ENCODE measurements at regions not wholly inside any gene's neighbourhood (a gene's known extent, or its start where the extent isn't known, plus 50 kb on each side); places are given as distances from the start of the nearest gene placed in this dataset.

DNA sequence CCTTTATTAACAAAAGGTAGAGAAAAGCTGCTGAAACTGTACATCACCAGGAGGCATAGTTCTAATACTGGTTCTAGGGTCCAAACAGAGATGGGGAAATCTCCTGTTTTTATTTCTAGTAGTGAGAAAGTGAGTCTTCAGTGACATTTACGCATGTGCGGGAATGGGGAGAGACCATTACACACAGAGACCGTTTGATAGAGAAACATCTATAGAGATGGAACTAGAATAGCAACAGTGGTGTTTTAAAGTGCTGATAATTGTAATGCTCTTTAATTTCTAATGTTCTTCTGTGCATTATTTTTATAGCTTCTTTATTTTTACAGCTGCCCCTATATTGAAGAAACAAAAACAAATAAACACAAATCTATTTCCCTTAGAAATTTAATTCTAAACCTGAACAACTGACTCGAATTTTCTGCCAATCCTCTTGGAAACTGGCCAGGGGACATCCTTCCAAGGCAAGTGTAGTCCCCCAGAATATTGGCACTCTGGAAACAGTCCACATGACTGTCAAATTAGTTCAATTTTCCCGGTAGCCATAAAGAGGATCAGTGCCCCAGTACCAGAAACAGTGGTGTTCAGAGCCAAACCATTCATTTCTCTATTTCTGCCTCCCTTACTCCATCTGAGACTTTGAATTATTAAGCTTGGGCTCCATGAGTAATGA is 260.9 kb downstream of the ICOS start:
- Histone ChIP-seq H3K27ac (no peak overlapping the region), H3K4me3 (no peak overlapping the region), H3K9me3 (replicated peaks in 1 of 3) (no peaks in the 10 kb centered on the region), H3K36me3 (replicated peaks in 1 of 2) (no peaks in the 10 kb centered on the region), H3K27me3 (peaks cover 5% of the 10 kb centered on the region), H3K4me1 (replicated peaks in 1 of 2) (no peaks in the 10 kb centered on the region)
- intact Hi-C loops (cut with DNase I): no loop called here
- no peak for DNase-seq
- TF ChIP-seq, protein P1, sequence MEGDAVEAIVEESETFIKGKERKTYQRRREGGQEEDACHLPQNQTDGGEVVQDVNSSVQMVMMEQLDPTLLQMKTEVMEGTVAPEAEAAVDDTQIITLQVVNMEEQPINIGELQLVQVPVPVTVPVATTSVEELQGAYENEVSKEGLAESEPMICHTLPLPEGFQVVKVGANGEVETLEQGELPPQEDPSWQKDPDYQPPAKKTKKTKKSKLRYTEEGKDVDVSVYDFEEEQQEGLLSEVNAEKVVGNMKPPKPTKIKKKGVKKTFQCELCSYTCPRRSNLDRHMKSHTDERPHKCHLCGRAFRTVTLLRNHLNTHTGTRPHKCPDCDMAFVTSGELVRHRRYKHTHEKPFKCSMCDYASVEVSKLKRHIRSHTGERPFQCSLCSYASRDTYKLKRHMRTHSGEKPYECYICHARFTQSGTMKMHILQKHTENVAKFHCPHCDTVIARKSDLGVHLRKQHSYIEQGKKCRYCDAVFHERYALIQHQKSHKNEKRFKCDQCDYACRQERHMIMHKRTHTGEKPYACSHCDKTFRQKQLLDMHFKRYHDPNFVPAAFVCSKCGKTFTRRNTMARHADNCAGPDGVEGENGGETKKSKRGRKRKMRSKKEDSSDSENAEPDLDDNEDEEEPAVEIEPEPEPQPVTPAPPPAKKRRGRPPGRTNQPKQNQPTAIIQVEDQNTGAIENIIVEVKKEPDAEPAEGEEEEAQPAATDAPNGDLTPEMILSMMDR (IDR thresholded peaks at IDR 0.05): no peak
- TF ChIP-seq POLR2A (IDR thresholded peaks at IDR 0.05): no peak
- 65 to 73% (median 70%) methylated on average over 5 of the region's 5 CpGs for WGBS, 4 donors

DNA sequence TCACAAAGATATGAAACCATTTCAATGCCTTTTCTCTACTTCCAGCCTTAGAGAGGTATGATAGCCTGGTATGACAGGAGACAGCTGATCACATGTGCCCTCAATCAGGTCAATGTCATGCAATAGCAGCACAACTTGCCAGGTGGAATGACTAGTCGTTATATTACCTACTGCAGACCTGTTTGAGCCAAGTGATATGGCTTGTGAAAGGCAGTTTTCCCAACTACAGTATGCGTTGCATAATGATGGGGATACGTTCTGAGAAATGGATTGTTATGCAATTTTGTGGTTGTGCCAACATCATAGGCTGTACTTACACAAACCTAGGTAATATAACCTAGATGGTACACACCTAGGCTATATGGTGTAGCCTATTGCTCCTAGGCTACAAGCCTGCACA is 262.8 kb downstream of the ICOS start:
- WGBS, 4 donors: 52 to 79% (median 67%) methylated on average over 3 of the region's 3 CpGs
- no peak overlapping the region for H3K4me3 ChIP-seq
- no peaks in the 10 kb centered on the region for H3K4me1 ChIP-seq (replicated peaks in 1 of 2)
- no peak for TF ChIP-seq POLR2A (IDR thresholded peaks at IDR 0.05)
- TF ChIP-seq, protein P1 (IDR thresholded peaks at IDR 0.05): no peak
- H3K36me3 ChIP-seq (replicated peaks in 1 of 2): no peaks in the 10 kb centered on the region
- H3K9me3 ChIP-seq (replicated peaks in 1 of 3): no peaks in the 10 kb centered on the region
- H3K27ac ChIP-seq: no peak overlapping the region
- no peaks in the 10 kb centered on the region for H3K27me3 ChIP-seq
- DNase-seq: no peak
- intact Hi-C loops (cut with DNase I): no loop called here

DNA sequence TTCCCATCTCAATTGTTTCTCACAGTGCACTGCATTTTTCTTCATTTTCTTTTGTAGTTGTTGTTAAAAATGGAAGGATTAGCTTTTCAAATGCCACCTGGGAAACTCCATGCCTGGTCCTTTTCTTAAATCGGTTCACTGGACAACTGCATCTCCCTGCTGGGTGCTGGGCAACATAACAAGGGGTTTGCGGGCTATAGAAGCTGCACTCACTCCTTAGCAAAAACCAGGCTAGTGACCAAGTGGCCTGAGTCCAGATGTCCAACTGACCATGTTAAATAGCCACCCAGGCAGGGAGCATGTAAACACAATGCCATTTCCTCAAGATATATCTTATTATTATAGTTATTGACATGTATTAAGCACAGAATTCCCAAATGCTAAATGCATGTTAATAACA is 264.9 kb downstream of the ICOS start:
- DNase-seq: no peak
- TF ChIP-seq, protein P1 (IDR thresholded peaks at IDR 0.05): no peak
- no peak for TF ChIP-seq POLR2A (IDR thresholded peaks at IDR 0.05)
- Histone ChIP-seq H3K36me3 (replicated peaks in 1 of 2) (no peaks in the 10 kb centered on the region), H3K27ac (no peak overlapping the region), H3K27me3 (no peaks in the 10 kb centered on the region), H3K9me3 (replicated peaks in 1 of 3) (no peaks in the 10 kb centered on the region), H3K4me1 (replicated peaks in 1 of 2) (no peaks in the 10 kb centered on the region), H3K4me3 (no peak overlapping the region)
- WGBS, 4 donors: 85 to 91% (median 89%) methylated on average over 2 of the region's 2 CpGs
- intact Hi-C loops (cut with DNase I): no loop called here

DNA sequence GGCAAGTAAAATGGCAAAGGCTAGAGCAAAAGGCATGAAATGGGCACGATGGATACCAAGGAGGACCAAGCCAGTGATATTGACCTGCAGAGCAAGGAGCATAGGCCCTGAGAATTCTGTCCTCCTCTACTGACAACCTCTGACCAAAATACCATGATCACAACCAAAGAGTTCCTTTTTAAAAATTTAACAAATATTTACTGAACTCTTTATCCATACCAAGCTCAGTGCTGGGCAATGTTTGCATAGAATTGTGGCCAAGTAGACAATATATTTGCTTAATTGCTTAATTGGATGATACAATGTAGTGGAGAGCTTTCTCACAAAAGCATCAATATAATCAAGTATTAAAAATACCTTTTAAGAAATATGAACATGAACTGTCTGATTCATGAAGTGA is 265.7 kb downstream of the ICOS start:
- Histone ChIP-seq H3K27ac (no peak overlapping the region), H3K36me3 (replicated peaks in 1 of 2) (no peaks in the 10 kb centered on the region), H3K27me3 (no peaks in the 10 kb centered on the region), H3K4me1 (replicated peaks in 1 of 2) (no peaks in the 10 kb centered on the region), H3K9me3 (replicated peaks in 1 of 3) (no peaks in the 10 kb centered on the region), H3K4me3 (no peak overlapping the region)
- intact Hi-C loops (cut with DNase I): no loop called here
- DNase-seq: no peak
- WGBS, 4 donors: 64 to 90% (median 82%) methylated on average over 1 of the region's 1 CpG
- TF ChIP-seq POLR2A (IDR thresholded peaks at IDR 0.05): no peak
- TF ChIP-seq, protein P1 (IDR thresholded peaks at IDR 0.05): no peak
